Left cardiac atrium (tissue), 4 donors: ENCODE measurements at regions not wholly inside any gene's neighbourhood (a gene's known extent, or its start where the extent isn't known, plus 50 kb on each side); places are given as distances from the start of the nearest gene placed in this dataset.
"Not testable (repeated sequence)": the region's sequence is repeated elsewhere in the genome, so short reads cannot be mapped to it uniquely, and the experiment has no call there.

ENCODE experiments used
- ATAC-seq, 2 donors: fragments of 200-7000 bp; cut with Tn5 transposase; one replicate each; pipeline ENCODE4 v1.9.1; 2020; ENCODE audit warnings: mild to moderate bottlenecking in 2 of 2, moderate library complexity in 2 of 2
- DNase-seq: peaks from one replicate; pipeline ENCODE4 v3.0.0-alpha.2; 2020
- intact Hi-C, 2 donors: fragments of 100-400 bp; cut with DNase I; formaldehyde crosslinking; loops; one replicate each; pipeline versions ENCODE4 v1.14.1 to v1.15.1; 2022 to 2023
- donor health status: DM: no; HTN: yes; CAD: no.
- donor health status: DM: no; HTN: yes; CAD: no; lungs with severe emphysema.
- donor health status: DM: yes; HTN: yes; CAD: no.
- donor health status: Dilated cardiomyopathy.

DNA sequence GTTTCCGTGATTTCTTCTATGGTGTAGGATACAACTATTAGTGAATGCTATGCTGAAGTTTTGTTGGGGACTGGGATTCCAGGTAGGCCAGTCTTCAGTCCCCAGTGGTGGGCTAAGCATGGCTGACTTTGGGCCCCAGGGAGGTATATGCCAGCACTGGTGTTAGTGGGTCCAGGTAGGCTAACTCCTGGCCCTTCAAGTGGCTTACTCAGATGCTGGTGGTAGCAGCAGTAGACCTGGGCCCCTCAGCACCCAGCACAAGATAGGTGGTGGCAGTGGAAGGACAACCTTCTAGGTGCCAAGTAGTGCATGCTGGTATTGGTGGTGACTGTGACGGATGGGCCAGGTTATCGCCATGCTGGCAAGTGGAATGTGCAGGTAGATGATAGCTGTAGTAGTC lies 955.1 kb downstream of the TMTC2 start:
- DNase-seq (no peak), ATAC-seq (no peak)
- intact Hi-C loops, result no loop called here

DNA sequence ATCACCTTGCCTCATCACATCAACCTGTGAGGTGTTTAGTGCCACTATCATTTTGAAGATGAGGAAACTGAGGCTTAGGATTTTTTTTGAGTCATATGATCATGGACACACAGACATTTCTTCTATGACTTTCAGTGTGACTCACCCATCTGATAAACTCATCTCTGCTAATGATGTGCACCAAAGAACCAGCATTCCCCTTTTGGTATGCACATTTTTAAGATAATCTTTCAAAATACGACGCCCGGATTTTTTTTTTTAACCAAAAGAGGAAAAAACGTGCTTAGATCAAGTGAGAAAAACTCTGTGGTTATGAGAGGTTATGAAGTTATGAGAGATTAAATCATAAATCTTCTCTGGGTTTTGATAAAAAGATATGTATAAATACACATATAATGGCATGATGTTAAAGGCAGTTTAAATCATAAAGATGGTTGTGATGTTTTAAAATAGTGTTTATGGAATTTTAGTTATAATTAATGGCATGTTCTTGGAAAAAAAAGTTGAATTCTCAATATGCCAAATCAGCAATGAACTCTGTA lies 948.1 kb downstream of the TMTC2 start:
- DNase-seq (no peak), ATAC-seq (no peak)
- intact Hi-C loops, result no loop called here

- ATAC-seq (no peak), DNase-seq (no peak)
- intact Hi-C loops, result no loop called here
Measured at GRCh38 chr12:83630526-83630925, 943.8 kb downstream of the TMTC2 start.

DNA sequence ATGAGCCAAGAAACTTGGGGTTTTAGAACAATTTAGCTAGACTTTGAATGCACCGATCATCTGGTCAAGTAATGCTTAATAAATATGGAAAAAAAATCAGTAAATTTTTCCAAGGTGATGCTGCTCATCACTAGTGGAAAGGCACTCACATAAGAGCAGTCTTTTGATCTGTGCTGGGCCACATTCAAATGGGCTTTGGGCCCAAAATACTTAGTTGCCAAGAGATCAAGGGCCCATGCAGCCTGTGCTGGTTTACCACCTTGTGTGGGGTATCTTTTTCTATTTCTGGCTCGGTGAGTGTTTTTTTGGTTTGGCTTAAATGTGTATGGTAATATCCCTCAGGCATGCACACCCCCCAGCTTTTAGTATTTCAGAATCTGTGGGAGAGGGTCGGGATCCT lies 943.2 kb downstream of the TMTC2 start:
- intact Hi-C loops, result no loop called here
- ATAC-seq, result no peak
- no peak for DNase-seq

DNA sequence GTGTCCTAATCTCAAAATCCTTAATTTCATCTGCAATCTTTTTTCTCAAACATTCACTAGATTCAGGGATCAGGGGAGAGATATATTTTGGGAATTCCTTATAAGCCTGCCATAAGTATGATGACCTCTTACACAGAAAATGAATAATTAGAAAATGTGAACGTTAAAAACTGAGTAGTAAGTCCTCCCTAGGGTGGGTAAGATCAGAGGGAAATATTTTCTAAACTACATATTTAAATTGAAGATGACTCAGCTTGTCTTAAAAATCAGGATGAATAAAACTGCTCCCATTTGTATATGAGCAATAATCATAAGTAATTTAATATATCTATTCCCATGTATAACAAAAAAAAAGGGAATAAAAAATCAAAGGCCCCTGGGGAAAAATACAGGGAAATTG lies 935.5 kb downstream of the TMTC2 start:
- intact Hi-C loops, result no loop called here
- ATAC-seq, result no peak
- no peak for DNase-seq

DNA sequence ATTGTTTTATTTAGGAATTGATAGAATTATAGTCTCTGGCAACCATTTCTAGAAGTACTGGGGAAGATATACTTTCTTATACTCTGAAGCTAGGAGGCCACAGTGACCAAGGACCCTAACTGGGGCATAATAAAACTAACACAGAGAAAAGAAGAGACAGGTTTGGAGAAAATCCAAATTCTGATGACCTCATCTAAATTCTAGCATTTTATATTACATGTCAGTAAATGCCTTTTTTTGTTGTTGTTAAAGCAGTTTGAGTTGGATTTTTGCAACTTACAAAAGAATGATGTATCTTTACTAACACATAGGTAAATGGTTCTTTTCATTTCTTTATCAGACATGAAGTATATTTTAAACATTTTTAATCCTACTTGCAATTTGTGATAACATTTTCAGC lies 933.3 kb downstream of the TMTC2 start:
- intact Hi-C loops, result no loop called here
- no peak for ATAC-seq

DNA sequence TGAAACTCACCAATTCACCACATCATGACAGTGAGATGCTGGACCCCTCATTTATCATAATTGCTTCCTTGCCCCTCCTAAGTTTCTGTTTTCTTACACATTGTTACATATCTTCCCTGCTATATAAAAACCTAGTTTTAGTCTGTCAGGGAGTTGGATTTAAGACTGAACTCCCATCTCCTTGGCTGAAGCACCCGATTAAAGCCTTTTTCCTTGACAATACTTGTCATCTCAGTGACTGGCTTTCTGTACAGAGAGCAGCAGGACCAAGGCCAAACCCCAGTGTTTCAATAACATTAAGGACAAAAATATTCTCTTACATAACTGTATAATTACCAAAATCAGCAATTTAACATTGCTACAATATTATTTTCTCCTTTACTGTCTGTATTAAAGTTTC lies 928.4 kb downstream of the TMTC2 start:
- DNase-seq (no peak), ATAC-seq (no peak)
- intact Hi-C loops, result no loop called here

More for the DNA sequence above, 933.3 kb downstream of the TMTC2 start:
- DNase-seq, result no peak

DNA sequence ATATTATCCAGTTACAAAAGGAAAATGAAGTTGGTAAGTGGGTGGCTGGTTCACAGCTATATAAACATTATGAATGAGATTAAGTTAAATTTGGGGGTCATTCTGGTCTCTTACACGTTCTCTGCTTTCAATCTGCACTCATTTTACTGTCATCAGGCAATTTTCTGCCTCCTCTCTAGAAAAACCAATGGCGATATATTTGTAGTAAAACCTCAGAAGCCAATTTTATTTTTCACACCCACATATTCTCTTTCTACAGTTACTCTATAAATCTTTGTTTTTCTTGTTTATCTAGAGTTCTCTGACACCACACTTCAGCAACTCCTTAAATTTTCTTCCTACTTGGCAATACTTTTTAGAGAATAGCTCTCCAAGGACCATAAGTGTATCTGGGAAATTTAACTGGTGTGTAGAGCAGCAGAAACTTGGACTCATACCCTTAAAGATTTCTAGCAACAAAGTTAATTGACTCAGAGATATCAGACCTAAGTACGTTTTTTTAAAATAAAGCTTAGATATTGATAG lies 926.9 kb downstream of the TMTC2 start:
- ATAC-seq (no peak), DNase-seq (no peak)
- intact Hi-C loops, result no loop called here

- DNase-seq, result no peak
- ATAC-seq, result no peak
- intact Hi-C loops, result no loop called here
Measured at GRCh38 chr12:83603106-83603505, 916.4 kb downstream of the TMTC2 start.

DNA sequence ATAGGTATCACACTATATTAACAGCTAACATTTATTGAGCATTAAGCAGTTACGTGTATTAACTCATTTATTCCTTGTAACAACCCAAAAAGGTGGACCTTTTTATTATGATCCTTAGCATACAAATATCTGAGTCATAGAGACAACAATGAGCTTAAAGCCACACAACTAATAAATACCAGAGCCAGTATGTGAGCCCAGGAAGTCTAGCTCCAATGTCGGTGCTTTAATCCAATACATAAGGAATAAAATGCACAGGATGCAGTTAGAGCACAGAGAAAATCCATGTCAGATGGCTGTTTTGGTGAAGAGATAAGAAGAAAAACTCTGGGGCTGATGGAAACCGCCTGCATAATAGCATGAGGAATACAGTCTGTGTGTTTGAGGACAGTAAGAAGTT lies 888.6 kb downstream of the TMTC2 start:
- intact Hi-C loops, result no loop called here
- ATAC-seq, result no peak
- no peak for DNase-seq

DNA sequence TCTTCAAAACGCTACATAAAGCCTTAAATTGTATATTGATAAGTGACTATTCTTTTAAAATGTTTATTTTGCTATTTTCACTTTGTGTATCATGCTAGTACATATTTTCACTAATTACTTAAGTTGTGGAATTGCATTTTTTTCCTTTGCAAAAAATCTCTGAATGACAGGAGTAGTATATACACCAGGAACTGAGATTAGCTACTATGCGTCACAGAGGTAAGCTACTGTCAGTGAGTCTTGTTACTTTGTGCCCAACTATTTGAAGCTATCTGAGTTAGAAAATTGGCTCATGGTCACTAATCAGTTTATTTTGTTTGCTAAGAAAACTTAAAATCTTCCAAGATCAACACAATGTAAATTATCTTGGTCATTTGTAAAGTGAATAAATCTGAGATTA lies 887.4 kb downstream of the TMTC2 start:
- ATAC-seq, result no peak
- intact Hi-C loops, result no loop called here
- no peak for DNase-seq

DNA sequence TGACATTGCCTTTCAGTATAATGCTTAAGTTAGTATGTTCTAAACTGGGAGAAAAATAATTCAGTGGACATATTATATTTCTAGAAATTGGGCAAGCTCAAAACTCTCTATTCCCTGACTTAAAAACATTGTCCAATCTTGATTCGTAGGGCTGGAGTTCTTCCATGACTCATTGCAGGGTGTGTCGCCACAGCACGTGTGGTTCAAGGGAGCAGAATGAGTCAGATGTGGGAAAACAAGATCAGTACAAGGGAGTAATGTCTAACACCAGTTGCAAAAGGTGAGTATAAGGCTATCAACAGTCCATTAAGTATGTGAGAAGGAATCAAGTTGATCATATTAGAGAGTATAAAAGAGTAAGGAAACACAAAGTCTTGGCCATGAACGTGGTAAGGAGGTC lies 887.0 kb downstream of the TMTC2 start:
- intact Hi-C loops, result no loop called here
- ATAC-seq (peak in 1 of 2 donors; percentile 90), DNase-seq (no peak)

- DNase-seq (no peak), ATAC-seq (no peak)
- intact Hi-C loops, result no loop called here
Measured at GRCh38 chr12:83559650-83560049, 872.9 kb downstream of the TMTC2 start.

DNA sequence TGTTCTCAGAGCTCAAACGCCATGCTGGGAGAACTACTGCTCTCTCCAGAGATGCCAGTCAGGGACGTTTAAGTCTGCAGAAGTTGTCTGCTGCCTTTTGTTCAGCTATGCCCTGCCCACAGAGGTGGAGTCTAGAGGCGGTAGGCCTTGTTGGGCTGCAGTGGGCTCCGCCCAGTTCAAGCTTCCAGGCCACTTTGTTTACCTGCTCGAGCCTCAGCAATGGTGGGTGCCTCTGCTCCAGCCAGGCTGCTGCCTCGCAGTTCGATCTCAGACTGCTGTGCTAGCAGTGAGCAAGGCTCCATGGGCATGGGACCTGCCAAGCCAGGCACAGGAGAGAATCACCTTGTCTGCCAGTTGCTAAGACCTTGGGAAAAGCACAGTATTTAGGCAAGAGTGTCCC lies 869.3 kb downstream of the TMTC2 start:
- DNase-seq, ATAC-seq, intact Hi-C loops: not testable (repeated sequence)

- no peak for ATAC-seq
- intact Hi-C loops, result no loop called here
- DNase-seq, result no peak
Measured at GRCh38 chr12:83541446-83541845, 854.7 kb downstream of the TMTC2 start.

- ATAC-seq (no peak), DNase-seq (no peak)
- intact Hi-C loops, result no loop called here
Measured at GRCh38 chr12:83538361-83538965, 851.8 kb downstream of the TMTC2 start.

GRCh38 chr12:83537428-83538053 lies 850.8 kb downstream of the TMTC2 start:
- no peak for ATAC-seq
- DNase-seq, result no peak
- intact Hi-C loops, result no loop called here

GRCh38 chr12:83536496-83536895 lies 849.8 kb downstream of the TMTC2 start:
- no peak for DNase-seq
- intact Hi-C loops, result no loop called here
- no peak for ATAC-seq

DNA sequence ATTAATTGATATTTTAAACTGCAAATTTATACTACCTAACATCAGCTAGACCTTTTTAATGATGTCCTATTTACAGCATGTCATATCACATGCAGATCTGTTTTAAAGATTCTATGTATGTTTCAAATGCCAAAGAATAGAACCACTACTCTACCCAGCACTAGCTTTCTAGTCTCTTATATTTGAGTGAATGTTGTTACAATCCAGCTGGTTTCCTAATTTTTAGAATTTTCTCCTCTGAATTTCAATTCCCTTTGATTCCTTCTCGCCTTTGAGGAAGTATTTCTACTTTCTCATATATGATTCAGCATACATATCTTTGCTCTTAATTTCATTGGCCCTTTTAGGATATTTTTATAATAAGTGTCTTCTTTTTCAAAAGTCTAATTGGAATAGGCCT lies 841.9 kb downstream of the TMTC2 start:
- ATAC-seq, result no peak
- intact Hi-C loops, result no loop called here
- no peak for DNase-seq

DNA sequence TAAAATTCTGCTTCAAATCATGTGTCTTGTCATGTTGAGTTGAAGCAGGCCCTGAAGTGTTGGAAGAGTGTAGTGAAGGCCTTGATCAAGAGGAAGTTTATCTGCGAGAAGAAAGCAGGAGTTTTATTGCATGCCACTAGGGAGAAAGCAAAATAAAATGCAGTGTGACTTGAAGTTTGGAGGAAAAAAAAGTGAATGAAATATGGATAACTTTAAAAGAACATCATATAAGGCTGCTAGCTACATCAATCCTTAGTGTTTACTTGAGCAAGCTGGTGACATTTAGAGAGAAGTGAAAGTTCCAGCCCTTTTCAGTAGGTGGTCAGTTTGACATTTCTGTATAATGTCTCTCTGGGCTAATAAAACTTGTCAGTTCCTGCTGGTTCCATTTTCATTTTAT lies 841.1 kb downstream of the TMTC2 start:
- intact Hi-C loops, result no loop called here
- DNase-seq, result no peak
- ATAC-seq, result no peak
